ENCODE measurements at regions not wholly inside any gene's neighbourhood (a gene's known extent, or its start where the extent isn't known, plus 50 kb on each side); places are given as distances from the start of the nearest gene placed in this dataset.

- ChIA-PET POLR2A (ENCODE audit: unreplicated experiment) (interaction anchor here (0.6 kb wide), 1 partner anchor 271 kb away, joined by 3 read pairs; no protein-coding TSS in a partner anchor), CTCF (no interaction called here)
- dilution Hi-C loops (cut with HindIII; ENCODE audit: low sequenced_read_pairs, unreplicated experiment), result no loop called here
- Histone ChIP-seq H4K8ac (ENCODE audit: low read depth in 2 of 2, low read length in 2 of 2) (peak overlapping the region in 1 of 2 experiments; percentile 62; a peak in 2 of 4 replicates), H3K18ac (ENCODE audit: low read depth, low read length) (peak overlapping the region; percentile 69; the same call in 1 of the 2 replicates), H2AFZ (replicated peaks; ENCODE audit: low read length, poor library complexity) (peak overlapping the region; percentile 67), H2AK9ac (replicated peaks; ENCODE audit: low read depth, low read length, poor library complexity) (no peak overlapping the region), H3K23ac (ENCODE audit: low read depth, low read length) (peak overlapping the region; percentile 11), H3K4ac (ENCODE audit: low read depth, low read length) (peak overlapping the region; percentile 62; the same call in 1 of the 2 replicates), H4K5ac (ENCODE audit: low read depth, low read length) (no peak overlapping the region; the same call in 1 of the 2 replicates), H3K4me3 (ENCODE audit: insufficient read depth, low read depth, low read length) (no peak overlapping the region), H3K79me1 (ENCODE audit: low read depth in 1 of 2, low read length in 2 of 2) (no peaks in the 10 kb centered on the region), H4K20me1 (ENCODE audit: insufficient read depth, low read length) (no peaks in the 10 kb centered on the region), H3K14ac (replicated peaks; ENCODE audit: low read depth, low read length) (no peak overlapping the region; the same call in 1 of the 2 replicates), H2BK5ac (ENCODE audit: low read depth, low read length, poor library complexity, severe bottlenecking) (peak overlapping the region; percentile 46), H4K91ac (ENCODE audit: insufficient read depth, low read depth, low read length) (no peak overlapping the region), H3K9me1 (ENCODE audit: insufficient read depth, low read length) (no peaks in the 10 kb centered on the region; the same call in 1 of the 2 replicates), H2BK15ac (ENCODE audit: low read depth, low read length) (peak overlapping the region; percentile 78; the same call in 2 of the 3 replicates), H3K56ac (ENCODE audit: extremely low read depth, insufficient read depth, low read length) (no peak overlapping the region), H2BK20ac (ENCODE audit: low read depth, low read length) (peak overlapping the region; percentile 55), H3K9me3 (ENCODE audit: control insufficient read depth, insufficient read depth, low read length) (no peaks in the 10 kb centered on the region), H3K36me3 (ENCODE audit: control insufficient read depth, insufficient read depth, low read length) (no peaks in the 10 kb centered on the region), H3K4me2 (ENCODE audit: low read depth, low read length) (no peak overlapping the region), H2BK120ac (ENCODE audit: low read depth, low read length) (peak overlapping the region; percentile 52; the same call in 1 of the 2 replicates), H3K27me3 (ENCODE audit: control insufficient read depth, insufficient read depth, low read length) (no peaks in the 10 kb centered on the region), H3K4me1 (ENCODE audit: control insufficient read depth, insufficient read depth, low read length) (peaks cover 5% of the 10 kb centered on the region; the same call in 1 of the 2 replicates), H2AK5ac (ENCODE audit: low read depth, low read length) (peak overlapping the region; percentile 54; the same call in 1 of the 2 replicates), H3K27ac (ENCODE audit: insufficient read depth, low read length) (no peak overlapping the region), H3K9ac (ENCODE audit: low read depth, low read length) (no peak overlapping the region)
- DNase-seq (no peak), ATAC-seq (ENCODE audit: low read depth) (no peak)
- in situ Hi-C loops (cut with MboI; ENCODE audit: low sequenced_read_pairs), result no loop called here
- TF ChIP-seq SMC3 (IDR thresholded peaks at IDR 0.05; ENCODE audit: low read depth, low read length) (no peak), FOS (IDR thresholded peaks at IDR 0.05; ENCODE audit: low read depth, low read length) (no peak), BHLHE40 (IDR thresholded peaks at IDR 0.05; ENCODE audit: low read depth, low read length) (no peak), RAD21 (IDR thresholded peaks at IDR 0.05; ENCODE audit: low read length) (no peak), MAZ (IDR thresholded peaks at IDR 0.05; ENCODE audit: borderline replicate concordance, low read depth, low read length) (no peak), POLR2A (IDR thresholded peaks at IDR 0.05; ENCODE audit: low read depth, low read length) (no peak), USF2 (IDR thresholded peaks at IDR 0.05; ENCODE audit: low read depth, low read length) (no peak), CHD1 (IDR thresholded peaks at IDR 0.05; ENCODE audit: low read depth, low read length) (no peak)
- TF ChIP-seq, protein P1, sequence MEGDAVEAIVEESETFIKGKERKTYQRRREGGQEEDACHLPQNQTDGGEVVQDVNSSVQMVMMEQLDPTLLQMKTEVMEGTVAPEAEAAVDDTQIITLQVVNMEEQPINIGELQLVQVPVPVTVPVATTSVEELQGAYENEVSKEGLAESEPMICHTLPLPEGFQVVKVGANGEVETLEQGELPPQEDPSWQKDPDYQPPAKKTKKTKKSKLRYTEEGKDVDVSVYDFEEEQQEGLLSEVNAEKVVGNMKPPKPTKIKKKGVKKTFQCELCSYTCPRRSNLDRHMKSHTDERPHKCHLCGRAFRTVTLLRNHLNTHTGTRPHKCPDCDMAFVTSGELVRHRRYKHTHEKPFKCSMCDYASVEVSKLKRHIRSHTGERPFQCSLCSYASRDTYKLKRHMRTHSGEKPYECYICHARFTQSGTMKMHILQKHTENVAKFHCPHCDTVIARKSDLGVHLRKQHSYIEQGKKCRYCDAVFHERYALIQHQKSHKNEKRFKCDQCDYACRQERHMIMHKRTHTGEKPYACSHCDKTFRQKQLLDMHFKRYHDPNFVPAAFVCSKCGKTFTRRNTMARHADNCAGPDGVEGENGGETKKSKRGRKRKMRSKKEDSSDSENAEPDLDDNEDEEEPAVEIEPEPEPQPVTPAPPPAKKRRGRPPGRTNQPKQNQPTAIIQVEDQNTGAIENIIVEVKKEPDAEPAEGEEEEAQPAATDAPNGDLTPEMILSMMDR (conservative IDR thresholded peaks at IDR 0.05; ENCODE audit: low read depth, low read length), result no peak
- BruUV-seq (replicated peaks), result no TSS peak
- intact Hi-C loops (cut with micrococcal nuclease), result no loop called here
- whole genome bisulfite sequencing, 2 experiments (ENCODE audit: extremely low coverage in 2 of 2, insufficient read length in 1 of 2), result no CpG with 5 or more reads among the region's 3 CpGs
Measured at GRCh38 chr5:98482321-98483300, 290.9 kb upstream of the RGMB start.
